ENCODE measurements at regions not wholly inside any gene's neighbourhood (a gene's known extent, or its start where the extent isn't known, plus 50 kb on each side); places are given as distances from the start of the nearest gene placed in this dataset.

GRCh38 chr9:88889386-88889785 lies 101.9 kb upstream of the S1PR3 start:
- TF ChIP-seq, protein P1, sequence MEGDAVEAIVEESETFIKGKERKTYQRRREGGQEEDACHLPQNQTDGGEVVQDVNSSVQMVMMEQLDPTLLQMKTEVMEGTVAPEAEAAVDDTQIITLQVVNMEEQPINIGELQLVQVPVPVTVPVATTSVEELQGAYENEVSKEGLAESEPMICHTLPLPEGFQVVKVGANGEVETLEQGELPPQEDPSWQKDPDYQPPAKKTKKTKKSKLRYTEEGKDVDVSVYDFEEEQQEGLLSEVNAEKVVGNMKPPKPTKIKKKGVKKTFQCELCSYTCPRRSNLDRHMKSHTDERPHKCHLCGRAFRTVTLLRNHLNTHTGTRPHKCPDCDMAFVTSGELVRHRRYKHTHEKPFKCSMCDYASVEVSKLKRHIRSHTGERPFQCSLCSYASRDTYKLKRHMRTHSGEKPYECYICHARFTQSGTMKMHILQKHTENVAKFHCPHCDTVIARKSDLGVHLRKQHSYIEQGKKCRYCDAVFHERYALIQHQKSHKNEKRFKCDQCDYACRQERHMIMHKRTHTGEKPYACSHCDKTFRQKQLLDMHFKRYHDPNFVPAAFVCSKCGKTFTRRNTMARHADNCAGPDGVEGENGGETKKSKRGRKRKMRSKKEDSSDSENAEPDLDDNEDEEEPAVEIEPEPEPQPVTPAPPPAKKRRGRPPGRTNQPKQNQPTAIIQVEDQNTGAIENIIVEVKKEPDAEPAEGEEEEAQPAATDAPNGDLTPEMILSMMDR (IDR thresholded peaks at IDR 0.05) = no peak
- no peak overlapping the region for H3K4me3 Mint-ChIP-seq
- no peaks in the 10 kb centered on the region for H3K9me3 Mint-ChIP-seq
- ATAC-seq (ENCODE audit: low read depth) (no peak), DNase-seq (no peak)
- H3K27me3 Mint-ChIP-seq = peaks cover 17% of the 10 kb centered on the region
- H3K4me1 Mint-ChIP-seq = peaks cover 11% of the 10 kb centered on the region
- ChIA-PET CTCF (no interaction called here), POLR2A (no interaction called here)
- H3K36me3 Mint-ChIP-seq (ENCODE audit: low read depth) = no peaks in the 10 kb centered on the region
- no peak overlapping the region for H3K27ac Mint-ChIP-seq
- intact Hi-C loops (cut with micrococcal nuclease) = no loop called here

DNA sequence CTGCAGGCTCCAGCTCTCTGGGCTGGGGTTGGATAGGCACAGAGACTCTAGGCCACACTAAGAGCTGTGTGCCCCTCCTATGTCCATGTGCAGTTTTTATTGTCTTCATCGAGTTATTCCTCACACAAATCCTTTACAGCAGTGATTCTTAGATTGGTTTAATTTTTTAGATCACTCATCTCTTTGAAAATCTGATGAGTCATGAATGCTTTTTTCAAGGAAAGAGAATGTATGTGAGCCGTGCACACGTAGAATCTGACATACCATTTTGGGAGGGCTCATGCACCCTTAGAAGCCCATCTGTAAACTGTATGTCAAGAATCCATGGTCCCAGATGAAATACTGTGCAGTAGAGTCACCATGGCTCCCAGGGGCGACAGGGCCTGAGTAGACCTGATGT lies 100.7 kb upstream of the S1PR3 start:
- Mint-ChIP-seq H3K4me1 (peaks cover 4% of the 10 kb centered on the region), H3K4me3 (no peak overlapping the region), H3K9me3 (no peaks in the 10 kb centered on the region), H3K27me3 (peaks cover 17% of the 10 kb centered on the region), H3K36me3 (ENCODE audit: low read depth) (no peaks in the 10 kb centered on the region), H3K27ac (no peak overlapping the region)
- TF ChIP-seq, protein P1 (IDR thresholded peaks at IDR 0.05) = no peak
- intact Hi-C loops (cut with micrococcal nuclease) = no loop called here
- POLR2A ChIA-PET = no interaction called here
- no peak for DNase-seq
- ATAC-seq (ENCODE audit: low read depth) = no peak
- CTCF ChIA-PET = no interaction called here

DNA sequence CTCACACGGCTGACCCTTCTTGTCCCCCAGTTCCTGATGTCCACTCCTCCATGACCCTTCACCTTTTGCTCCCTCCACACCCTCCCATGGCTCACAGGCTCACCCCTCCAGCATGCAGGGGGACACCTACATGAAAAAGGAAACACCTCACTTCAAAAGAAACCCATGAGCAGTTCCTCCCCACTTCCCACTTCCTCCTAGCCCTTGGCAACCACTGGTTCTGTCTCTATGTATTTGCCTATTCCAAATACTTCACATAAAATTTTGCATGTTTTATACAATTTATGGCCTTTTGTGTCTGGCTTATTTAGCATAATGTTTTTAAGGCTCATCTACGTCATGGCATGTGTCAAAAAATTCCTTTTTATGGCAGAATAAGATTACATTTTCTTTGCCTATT lies 100.2 kb upstream of the S1PR3 start:
- TF ChIP-seq, protein P1 (IDR thresholded peaks at IDR 0.05) = no peak
- Mint-ChIP-seq H3K36me3 (ENCODE audit: low read depth) (no peaks in the 10 kb centered on the region), H3K4me1 (peaks cover 4% of the 10 kb centered on the region), H3K9me3 (no peaks in the 10 kb centered on the region), H3K27me3 (peaks cover 18% of the 10 kb centered on the region), H3K27ac (no peak overlapping the region), H3K4me3 (no peak overlapping the region)
- DNase-seq = no peak
- CTCF ChIA-PET = no interaction called here
- intact Hi-C loops (cut with micrococcal nuclease) = no loop called here
- POLR2A ChIA-PET = no interaction called here
- no peak for ATAC-seq (ENCODE audit: low read depth)

- Mint-ChIP-seq H3K9me3 (no peaks in the 10 kb centered on the region), H3K4me3 (no peak overlapping the region), H3K36me3 (ENCODE audit: low read depth) (no peaks in the 10 kb centered on the region), H3K27ac (no peak overlapping the region), H3K27me3 (peaks cover 18% of the 10 kb centered on the region), H3K4me1 (peaks cover 4% of the 10 kb centered on the region)
- ATAC-seq (ENCODE audit: low read depth) = no peak
- intact Hi-C loops (cut with micrococcal nuclease) = no loop called here
- CTCF ChIA-PET = no interaction called here
- POLR2A ChIA-PET = no interaction called here
- no peak for DNase-seq
- TF ChIP-seq, protein P1 (IDR thresholded peaks at IDR 0.05) = no peak
Observed at GRCh38 chr9:88892724-88893123, 98.5 kb upstream of the S1PR3 start.

DNA sequence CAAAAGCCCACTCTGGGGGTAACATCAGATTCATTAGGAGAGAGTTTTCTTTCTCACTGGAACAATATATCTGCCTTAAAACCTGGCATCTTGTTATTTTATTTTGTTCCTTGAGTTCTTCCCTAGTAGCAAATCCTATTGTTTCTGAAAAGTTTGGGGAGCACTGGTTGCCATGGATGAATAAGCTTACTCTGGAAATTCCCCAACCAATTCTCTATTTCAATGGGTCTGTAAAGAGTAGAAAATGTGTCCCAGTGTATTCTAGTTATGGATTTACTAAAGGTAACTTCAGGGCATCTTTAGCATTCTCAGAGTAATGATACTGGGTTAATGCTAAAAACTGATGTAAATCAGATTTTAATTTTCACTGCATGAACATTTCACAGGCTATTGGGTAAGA lies 94.2 kb upstream of the S1PR3 start:
- Mint-ChIP-seq H3K9me3 (no peaks in the 10 kb centered on the region), H3K27me3 (peaks cover 12% of the 10 kb centered on the region), H3K4me1 (no peaks in the 10 kb centered on the region), H3K36me3 (ENCODE audit: low read depth) (no peaks in the 10 kb centered on the region), H3K4me3 (no peak overlapping the region), H3K27ac (no peak overlapping the region)
- TF ChIP-seq, protein P1 (IDR thresholded peaks at IDR 0.05) = no peak
- ChIA-PET POLR2A (no interaction called here), CTCF (no interaction called here)
- DNase-seq (no peak), ATAC-seq (ENCODE audit: low read depth) (no peak)
- intact Hi-C loops (cut with micrococcal nuclease) = no loop called here
